ENCODE measurements at regions not wholly inside any gene's neighbourhood (a gene's known extent, or its start where the extent isn't known, plus 50 kb on each side); places are given as distances from the start of the nearest gene placed in this dataset.

DNA sequence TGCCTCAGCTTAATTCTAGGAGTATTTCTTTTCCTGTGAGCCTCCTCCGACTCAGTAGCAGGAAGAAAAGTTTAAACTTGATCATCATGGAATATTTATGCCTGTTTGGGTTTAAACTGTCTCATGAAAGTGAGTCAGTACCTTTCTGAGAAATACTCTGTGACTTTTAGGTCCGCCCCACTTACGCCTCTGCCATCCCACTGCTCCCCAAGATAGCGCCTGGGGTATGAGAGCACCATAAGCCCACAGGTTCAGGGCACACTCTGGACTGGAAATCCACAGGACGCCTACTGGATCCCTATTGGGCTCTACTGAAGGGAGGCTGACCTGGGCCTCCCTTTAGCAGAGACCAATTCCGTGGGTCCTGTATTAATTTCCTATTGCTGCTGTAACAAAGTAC is 175.8 kb upstream of the CDH20 start:
- DNase-seq (ENCODE audit: low read depth in 6 of 9, low spot score in 9 of 9) = no peak
- H3K9me3 ChIP-seq (ENCODE audit: control insufficient read depth in 2 of 2, insufficient read depth in 1 of 2, low read length in 1 of 2) = no peaks in the 10 kb centered on the region
- 94% methylated on average over 6 of the region's 6 CpGs for WGBS
- no peaks in the 10 kb centered on the region for H3K36me3 ChIP-seq (ENCODE audit: control insufficient read depth in 2 of 2, insufficient read depth in 2 of 2, low read length in 1 of 2)
- no peak overlapping the region for H3K27ac ChIP-seq (ENCODE audit: low read depth in 1 of 2, low read length in 1 of 2)
- H3K4me1 ChIP-seq (ENCODE audit: control insufficient read depth in 2 of 2, insufficient read depth in 2 of 2, low read length in 2 of 2) = no peaks in the 10 kb centered on the region
- no peaks in the 10 kb centered on the region for H3K27me3 ChIP-seq (ENCODE audit: control insufficient read depth in 2 of 2, insufficient read depth in 1 of 2, low read length in 1 of 2)
- H3K4me3 ChIP-seq (ENCODE audit: low read length in 2 of 2) = no peak overlapping the region

- Histone ChIP-seq H3K4me3 (ENCODE audit: low read length in 2 of 2) (no peak overlapping the region), H3K27ac (ENCODE audit: low read depth in 1 of 2, low read length in 1 of 2) (no peak overlapping the region), H3K27me3 (ENCODE audit: control insufficient read depth in 2 of 2, insufficient read depth in 1 of 2, low read length in 1 of 2) (no peaks in the 10 kb centered on the region), H3K36me3 (ENCODE audit: control insufficient read depth in 2 of 2, insufficient read depth in 2 of 2, low read length in 1 of 2) (no peaks in the 10 kb centered on the region), H3K9me3 (ENCODE audit: control insufficient read depth in 2 of 2, insufficient read depth in 1 of 2, low read length in 1 of 2) (no peaks in the 10 kb centered on the region), H3K4me1 (ENCODE audit: control insufficient read depth in 2 of 2, insufficient read depth in 2 of 2, low read length in 2 of 2) (no peaks in the 10 kb centered on the region)
- WGBS = 83% methylated on average over 4 of the region's 4 CpGs
- no peak for DNase-seq (ENCODE audit: low read depth in 6 of 9, low spot score in 9 of 9)
Observed at GRCh38 chr18:61159246-61159645, 174.0 kb upstream of the CDH20 start.

DNA sequence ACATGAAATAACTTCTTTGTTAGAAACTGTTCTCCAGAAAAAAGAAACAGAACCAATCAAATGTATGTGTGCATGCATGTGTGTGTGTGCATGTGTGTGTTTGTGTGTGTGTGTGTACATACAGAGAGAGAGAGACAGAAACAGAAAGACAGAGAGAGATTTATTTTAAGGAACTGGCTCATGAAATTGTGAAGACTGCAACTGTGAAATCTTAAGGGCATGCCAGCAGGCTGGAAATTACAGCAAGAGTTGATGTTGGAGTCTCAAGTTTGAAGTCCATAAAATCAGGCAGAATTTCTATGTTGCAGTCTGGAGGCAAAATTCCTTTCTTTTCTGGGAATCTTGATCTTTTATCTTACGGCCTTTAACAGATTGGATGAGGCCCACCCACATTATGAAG is 168.9 kb upstream of the CDH20 start:
- Histone ChIP-seq H3K4me3 (ENCODE audit: low read length in 2 of 2) (no peak overlapping the region), H3K9me3 (ENCODE audit: control insufficient read depth in 2 of 2, insufficient read depth in 1 of 2, low read length in 1 of 2) (no peaks in the 10 kb centered on the region), H3K27ac (ENCODE audit: low read depth in 1 of 2, low read length in 1 of 2) (no peak overlapping the region), H3K4me1 (ENCODE audit: control insufficient read depth in 2 of 2, insufficient read depth in 2 of 2, low read length in 2 of 2) (no peaks in the 10 kb centered on the region), H3K36me3 (ENCODE audit: control insufficient read depth in 2 of 2, insufficient read depth in 2 of 2, low read length in 1 of 2) (no peaks in the 10 kb centered on the region), H3K27me3 (ENCODE audit: control insufficient read depth in 2 of 2, insufficient read depth in 1 of 2, low read length in 1 of 2) (no peaks in the 10 kb centered on the region)
- no peak for DNase-seq (ENCODE audit: low read depth in 6 of 9, low spot score in 9 of 9)
- WGBS = 91% methylated on average over 1 of the region's 1 CpG

- Histone ChIP-seq H3K27ac (ENCODE audit: low read depth in 1 of 2, low read length in 1 of 2) (no peak overlapping the region), H3K36me3 (ENCODE audit: control insufficient read depth in 2 of 2, insufficient read depth in 2 of 2, low read length in 1 of 2) (no peaks in the 10 kb centered on the region), H3K4me3 (ENCODE audit: low read length in 2 of 2) (no peak overlapping the region), H3K27me3 (ENCODE audit: control insufficient read depth in 2 of 2, insufficient read depth in 1 of 2, low read length in 1 of 2) (no peaks in the 10 kb centered on the region), H3K4me1 (ENCODE audit: control insufficient read depth in 2 of 2, insufficient read depth in 2 of 2, low read length in 2 of 2) (no peaks in the 10 kb centered on the region), H3K9me3 (ENCODE audit: control insufficient read depth in 2 of 2, insufficient read depth in 1 of 2, low read length in 1 of 2) (no peaks in the 10 kb centered on the region)
- WGBS = 95% methylated on average over 1 of the region's 1 CpG
- no peak for DNase-seq (ENCODE audit: low read depth in 6 of 9, low spot score in 9 of 9)
Observed at GRCh38 chr18:61167902-61168301, 165.3 kb upstream of the CDH20 start.

DNA sequence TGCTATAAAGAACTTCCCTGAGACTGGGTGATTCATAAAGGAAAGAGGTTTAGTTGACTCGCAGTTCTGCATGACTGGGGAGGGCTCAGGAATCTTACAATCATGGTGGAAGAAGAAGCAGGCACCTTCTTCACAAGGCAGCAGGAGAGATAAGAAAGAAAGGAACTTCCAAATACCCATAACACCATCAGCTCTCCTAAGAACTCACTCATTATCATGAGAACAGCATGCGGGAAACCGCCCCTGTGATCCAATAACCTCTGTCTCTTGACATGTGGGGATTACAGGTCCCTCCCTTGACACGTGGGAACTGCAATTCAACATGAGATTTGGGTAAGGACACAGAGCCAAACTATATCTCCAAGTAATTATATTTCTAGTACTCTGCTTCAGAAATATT is 163.8 kb upstream of the CDH20 start:
- WGBS = 93% methylated on average over 4 of the region's 4 CpGs

GRCh38 chr18:61172624-61173023 is 160.6 kb upstream of the CDH20 start:
- 94% methylated on average over 1 of the region's 1 CpG for WGBS
- Histone ChIP-seq H3K27me3 (ENCODE audit: control insufficient read depth in 2 of 2, insufficient read depth in 1 of 2, low read length in 1 of 2) (no peaks in the 10 kb centered on the region), H3K4me3 (ENCODE audit: low read length in 2 of 2) (no peak overlapping the region), H3K27ac (ENCODE audit: low read depth in 1 of 2, low read length in 1 of 2) (no peak overlapping the region), H3K36me3 (ENCODE audit: control insufficient read depth in 2 of 2, insufficient read depth in 2 of 2, low read length in 1 of 2) (no peaks in the 10 kb centered on the region), H3K4me1 (ENCODE audit: control insufficient read depth in 2 of 2, insufficient read depth in 2 of 2, low read length in 2 of 2) (no peaks in the 10 kb centered on the region), H3K9me3 (ENCODE audit: control insufficient read depth in 2 of 2, insufficient read depth in 1 of 2, low read length in 1 of 2) (no peaks in the 10 kb centered on the region)
- DNase-seq (ENCODE audit: low read depth in 6 of 9, low spot score in 9 of 9) = no peak

More for the DNA sequence above, 163.8 kb upstream of the CDH20 start:
- H3K27me3 ChIP-seq (ENCODE audit: control insufficient read depth in 2 of 2, insufficient read depth in 1 of 2, low read length in 1 of 2) = no peaks in the 10 kb centered on the region
- no peaks in the 10 kb centered on the region for H3K4me1 ChIP-seq (ENCODE audit: control insufficient read depth in 2 of 2, insufficient read depth in 2 of 2, low read length in 2 of 2)
- H3K27ac ChIP-seq (ENCODE audit: low read depth in 1 of 2, low read length in 1 of 2) = no peak overlapping the region
- H3K36me3 ChIP-seq (ENCODE audit: control insufficient read depth in 2 of 2, insufficient read depth in 2 of 2, low read length in 1 of 2) = no peaks in the 10 kb centered on the region
- H3K9me3 ChIP-seq (ENCODE audit: control insufficient read depth in 2 of 2, insufficient read depth in 1 of 2, low read length in 1 of 2) = no peaks in the 10 kb centered on the region
- no peak for DNase-seq (ENCODE audit: low read depth in 6 of 9, low spot score in 9 of 9)
- H3K4me3 ChIP-seq (ENCODE audit: low read length in 2 of 2) = no peak overlapping the region

DNA sequence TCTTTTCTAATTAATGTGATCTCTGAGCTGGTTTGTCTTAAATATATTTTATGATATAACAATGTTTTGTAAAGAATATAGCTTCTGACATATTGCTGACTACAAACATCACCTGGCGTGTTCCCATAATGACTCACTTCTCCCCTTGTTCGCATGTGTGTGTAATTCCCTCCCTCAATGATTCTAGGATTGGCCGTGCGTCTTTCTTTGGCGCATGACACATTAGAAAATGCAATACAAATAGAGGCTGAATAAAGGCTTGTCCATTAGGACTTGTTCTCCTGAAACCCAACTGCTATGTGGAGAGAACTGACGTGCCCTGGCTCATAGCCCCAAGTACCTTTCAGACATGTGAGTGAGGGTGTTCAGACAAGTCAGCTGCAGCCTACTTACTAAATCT is 159.7 kb upstream of the CDH20 start:
- H3K27me3 ChIP-seq (ENCODE audit: control insufficient read depth in 2 of 2, insufficient read depth in 1 of 2, low read length in 1 of 2) = no peaks in the 10 kb centered on the region

GRCh38 chr18:61183798-61184197 is 149.4 kb upstream of the CDH20 start:
- Histone ChIP-seq H3K27me3 (ENCODE audit: control insufficient read depth in 2 of 2, insufficient read depth in 1 of 2, low read length in 1 of 2) (no peaks in the 10 kb centered on the region), H3K27ac (ENCODE audit: low read depth in 1 of 2, low read length in 1 of 2) (no peak overlapping the region), H3K4me3 (ENCODE audit: low read length in 2 of 2) (no peak overlapping the region), H3K9me3 (ENCODE audit: control insufficient read depth in 2 of 2, insufficient read depth in 1 of 2, low read length in 1 of 2) (no peaks in the 10 kb centered on the region), H3K36me3 (ENCODE audit: control insufficient read depth in 2 of 2, insufficient read depth in 2 of 2, low read length in 1 of 2) (no peaks in the 10 kb centered on the region), H3K4me1 (ENCODE audit: control insufficient read depth in 2 of 2, insufficient read depth in 2 of 2, low read length in 2 of 2) (no peaks in the 10 kb centered on the region)
- DNase-seq (ENCODE audit: low read depth in 6 of 9, low spot score in 9 of 9) = no peak

More for the DNA sequence above, 159.7 kb upstream of the CDH20 start:
- Histone ChIP-seq H3K9me3 (ENCODE audit: control insufficient read depth in 2 of 2, insufficient read depth in 1 of 2, low read length in 1 of 2) (no peaks in the 10 kb centered on the region), H3K4me3 (ENCODE audit: low read length in 2 of 2) (no peak overlapping the region), H3K4me1 (ENCODE audit: control insufficient read depth in 2 of 2, insufficient read depth in 2 of 2, low read length in 2 of 2) (no peaks in the 10 kb centered on the region), H3K36me3 (ENCODE audit: control insufficient read depth in 2 of 2, insufficient read depth in 2 of 2, low read length in 1 of 2) (no peaks in the 10 kb centered on the region), H3K27ac (ENCODE audit: low read depth in 1 of 2, low read length in 1 of 2) (no peak overlapping the region)
- no peak for DNase-seq (ENCODE audit: low read depth in 6 of 9, low spot score in 9 of 9)
- 95% methylated on average over 6 of the region's 6 CpGs for WGBS

DNA sequence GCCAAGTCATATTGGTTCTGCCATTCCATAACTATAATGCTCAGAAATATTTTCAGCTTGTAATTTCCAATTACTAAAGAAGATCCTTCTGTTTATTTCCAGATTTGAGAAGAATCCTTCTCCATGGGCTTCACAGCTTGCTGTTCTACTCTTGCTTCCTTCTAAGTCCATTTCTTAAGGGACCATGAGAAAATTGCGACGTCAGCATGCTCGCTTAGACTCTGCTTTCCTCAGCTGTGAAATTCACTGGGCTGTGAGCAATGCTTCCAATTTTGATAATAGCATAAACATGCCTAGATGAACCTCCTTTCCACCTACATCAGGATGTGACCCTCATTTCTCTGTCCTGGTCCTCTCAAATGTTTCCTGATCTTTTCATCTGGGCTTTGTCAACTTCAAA is 145.3 kb upstream of the CDH20 start:
- H3K4me3 ChIP-seq (ENCODE audit: low read length in 2 of 2) = no peak overlapping the region
- no peaks in the 10 kb centered on the region for H3K4me1 ChIP-seq (ENCODE audit: control insufficient read depth in 2 of 2, insufficient read depth in 2 of 2, low read length in 2 of 2)
- no peaks in the 10 kb centered on the region for H3K27me3 ChIP-seq (ENCODE audit: control insufficient read depth in 2 of 2, insufficient read depth in 1 of 2, low read length in 1 of 2)
- H3K9me3 ChIP-seq (ENCODE audit: control insufficient read depth in 2 of 2, insufficient read depth in 1 of 2, low read length in 1 of 2) = no peaks in the 10 kb centered on the region
- DNase-seq (ENCODE audit: low read depth in 6 of 9, low spot score in 9 of 9) = no peak
- 98% methylated on average over 3 of the region's 3 CpGs for whole genome bisulfite sequencing
- H3K27ac ChIP-seq (ENCODE audit: low read depth in 1 of 2, low read length in 1 of 2) = no peak overlapping the region
- no peaks in the 10 kb centered on the region for H3K36me3 ChIP-seq (ENCODE audit: control insufficient read depth in 2 of 2, insufficient read depth in 2 of 2, low read length in 1 of 2)

DNA sequence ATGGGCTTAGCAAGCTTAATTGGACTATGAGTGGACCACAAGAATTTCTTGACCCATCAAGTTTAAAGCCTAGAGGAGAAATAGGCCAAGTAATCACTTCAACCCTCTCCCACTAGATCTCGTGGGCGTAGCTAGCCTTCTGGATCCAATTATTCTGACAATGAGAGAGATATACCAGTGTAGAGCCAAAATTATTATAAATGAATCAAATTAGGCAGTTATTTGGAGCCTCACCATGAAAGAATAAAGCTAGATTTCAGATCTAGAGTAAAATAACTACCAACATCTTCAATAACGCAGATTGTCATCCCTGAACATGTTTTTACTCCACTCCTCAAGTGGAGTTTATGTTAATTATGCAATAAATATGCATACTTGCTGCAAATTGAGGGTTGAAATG is 143.9 kb upstream of the CDH20 start:
- no peak overlapping the region for H3K27ac ChIP-seq (ENCODE audit: low read depth in 1 of 2, low read length in 1 of 2)
- no peak overlapping the region for H3K4me3 ChIP-seq (ENCODE audit: low read length in 2 of 2)
- H3K4me1 ChIP-seq (ENCODE audit: control insufficient read depth in 2 of 2, insufficient read depth in 2 of 2, low read length in 2 of 2) = no peaks in the 10 kb centered on the region
- no peaks in the 10 kb centered on the region for H3K9me3 ChIP-seq (ENCODE audit: control insufficient read depth in 2 of 2, insufficient read depth in 1 of 2, low read length in 1 of 2)
- H3K27me3 ChIP-seq (ENCODE audit: control insufficient read depth in 2 of 2, insufficient read depth in 1 of 2, low read length in 1 of 2) = no peaks in the 10 kb centered on the region
- DNase-seq (ENCODE audit: low read depth in 6 of 9, low spot score in 9 of 9) = no peak
- no peaks in the 10 kb centered on the region for H3K36me3 ChIP-seq (ENCODE audit: control insufficient read depth in 2 of 2, insufficient read depth in 2 of 2, low read length in 1 of 2)
- 94% methylated on average over 3 of the region's 3 CpGs for WGBS
